ENCODE measurements at regions not wholly inside any gene's neighbourhood (a gene's known extent, or its start where the extent isn't known, plus 50 kb on each side); places are given as distances from the start of the nearest gene placed in this dataset.

DNA sequence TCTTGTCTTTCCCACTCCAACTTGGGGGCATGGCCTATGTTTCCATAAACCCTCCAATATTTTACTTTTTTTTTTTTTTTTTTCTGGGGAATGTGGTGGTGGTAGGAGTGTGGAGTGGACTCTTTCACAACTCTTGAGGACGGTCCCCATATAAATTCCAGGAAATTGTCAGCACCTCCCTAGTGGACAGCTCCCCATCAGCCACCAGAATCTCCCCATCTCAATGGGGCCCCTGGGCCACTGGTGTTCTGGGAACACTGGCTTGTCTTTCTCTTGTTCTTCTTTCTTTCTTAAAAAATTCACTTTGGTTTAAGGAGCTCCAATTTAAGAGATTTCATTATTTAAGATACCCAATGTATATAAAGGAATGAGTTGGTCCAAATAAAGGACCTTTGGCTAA lies 74.1 kb downstream of the ADM start:
- ATAC-seq (ENCODE audit: low FRiP score) = no peak

DNA sequence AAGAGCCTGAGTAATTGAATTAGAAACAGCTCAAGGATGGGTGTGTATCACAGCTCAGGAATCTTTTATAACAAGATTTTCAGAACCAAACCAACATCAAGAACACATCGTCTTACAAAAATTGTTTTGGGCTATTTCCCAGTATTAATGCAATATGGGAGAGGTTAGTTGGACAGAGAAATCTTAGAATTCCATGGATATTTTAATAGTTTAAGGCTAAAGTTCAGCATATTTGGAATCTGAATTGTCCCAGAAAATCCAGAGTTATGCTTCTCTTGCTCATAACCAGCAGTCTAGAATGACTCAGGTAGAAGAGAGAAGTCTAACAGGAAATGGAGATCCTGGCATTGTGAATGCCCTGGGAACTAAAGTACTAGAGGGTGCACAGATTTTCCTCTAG lies 74.6 kb downstream of the ADM start:
- DNase-seq (ENCODE audit: low spot score) = no peak
- TF ChIP-seq, protein P1, sequence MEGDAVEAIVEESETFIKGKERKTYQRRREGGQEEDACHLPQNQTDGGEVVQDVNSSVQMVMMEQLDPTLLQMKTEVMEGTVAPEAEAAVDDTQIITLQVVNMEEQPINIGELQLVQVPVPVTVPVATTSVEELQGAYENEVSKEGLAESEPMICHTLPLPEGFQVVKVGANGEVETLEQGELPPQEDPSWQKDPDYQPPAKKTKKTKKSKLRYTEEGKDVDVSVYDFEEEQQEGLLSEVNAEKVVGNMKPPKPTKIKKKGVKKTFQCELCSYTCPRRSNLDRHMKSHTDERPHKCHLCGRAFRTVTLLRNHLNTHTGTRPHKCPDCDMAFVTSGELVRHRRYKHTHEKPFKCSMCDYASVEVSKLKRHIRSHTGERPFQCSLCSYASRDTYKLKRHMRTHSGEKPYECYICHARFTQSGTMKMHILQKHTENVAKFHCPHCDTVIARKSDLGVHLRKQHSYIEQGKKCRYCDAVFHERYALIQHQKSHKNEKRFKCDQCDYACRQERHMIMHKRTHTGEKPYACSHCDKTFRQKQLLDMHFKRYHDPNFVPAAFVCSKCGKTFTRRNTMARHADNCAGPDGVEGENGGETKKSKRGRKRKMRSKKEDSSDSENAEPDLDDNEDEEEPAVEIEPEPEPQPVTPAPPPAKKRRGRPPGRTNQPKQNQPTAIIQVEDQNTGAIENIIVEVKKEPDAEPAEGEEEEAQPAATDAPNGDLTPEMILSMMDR (IDR thresholded peaks at IDR 0.05) = no peak
- ATAC-seq (ENCODE audit: low FRiP score) = peak; percentile 83

More for the DNA sequence above, 74.1 kb downstream of the ADM start:
- DNase-seq (ENCODE audit: low spot score) = no peak
- TF ChIP-seq, protein P1 (IDR thresholded peaks at IDR 0.05) = no peak

DNA sequence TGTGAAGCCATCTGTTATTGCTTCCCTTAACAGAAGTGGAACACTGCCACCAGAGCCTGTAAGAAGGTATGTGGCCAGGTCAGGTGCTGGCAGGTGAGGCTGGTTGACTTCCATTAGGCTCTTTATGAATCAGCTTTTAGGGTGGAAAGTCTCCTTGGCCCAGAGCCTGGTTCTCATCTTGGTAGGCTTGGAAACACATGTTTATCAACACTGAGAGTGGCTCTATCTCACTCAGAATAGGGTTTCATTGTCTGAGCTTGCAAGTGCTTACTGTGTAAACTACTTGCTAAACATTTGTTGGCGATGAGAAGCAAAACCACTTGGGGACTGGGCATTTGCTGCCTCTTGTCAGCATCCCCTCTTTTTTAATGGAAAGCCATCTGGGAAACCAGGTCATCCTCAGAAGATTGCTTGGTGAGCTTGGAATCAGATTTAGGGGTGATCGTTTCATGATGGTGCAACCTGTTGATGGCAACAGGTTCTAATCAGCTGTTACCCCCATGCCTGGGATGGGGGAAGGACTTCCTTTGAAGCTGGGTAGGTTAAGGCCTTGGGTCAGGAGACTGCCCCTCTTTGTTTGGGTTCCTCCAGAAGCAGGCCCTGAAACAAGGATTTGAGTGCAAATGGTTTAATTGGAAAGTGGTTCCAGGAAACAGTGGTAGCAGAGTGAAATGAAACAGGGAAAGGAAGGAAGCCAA lies 75.0 kb upstream of the AMPD3 start:
- DNase-seq (ENCODE audit: low spot score) = no peak
- ATAC-seq (ENCODE audit: low FRiP score) = peak; percentile 60
- TF ChIP-seq, protein P1 (IDR thresholded peaks at IDR 0.05) = no peak

DNA sequence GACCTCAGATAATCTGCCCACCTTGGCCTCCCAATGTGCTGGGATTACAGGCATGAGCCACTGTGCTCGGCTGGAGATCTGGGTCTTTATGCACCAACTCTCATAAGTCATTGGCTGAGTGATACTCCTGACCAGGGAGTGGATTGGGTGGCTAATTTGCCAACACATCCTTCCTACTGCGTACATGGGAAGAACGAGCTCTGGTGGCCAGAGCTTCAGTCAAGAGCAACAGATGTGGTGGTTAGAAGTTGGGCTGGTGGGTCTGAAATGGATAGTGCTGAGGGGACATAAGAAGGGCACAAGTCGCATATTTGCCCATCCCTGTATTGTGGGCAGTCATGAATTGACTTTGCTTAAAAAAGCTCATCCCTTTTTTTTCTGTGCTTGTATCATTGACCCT lies 74.1 kb upstream of the AMPD3 start:
- TF ChIP-seq, protein P1 (IDR thresholded peaks at IDR 0.05) = no peak
- DNase-seq (ENCODE audit: low spot score) (no peak), ATAC-seq (ENCODE audit: low FRiP score) (no peak)

DNA sequence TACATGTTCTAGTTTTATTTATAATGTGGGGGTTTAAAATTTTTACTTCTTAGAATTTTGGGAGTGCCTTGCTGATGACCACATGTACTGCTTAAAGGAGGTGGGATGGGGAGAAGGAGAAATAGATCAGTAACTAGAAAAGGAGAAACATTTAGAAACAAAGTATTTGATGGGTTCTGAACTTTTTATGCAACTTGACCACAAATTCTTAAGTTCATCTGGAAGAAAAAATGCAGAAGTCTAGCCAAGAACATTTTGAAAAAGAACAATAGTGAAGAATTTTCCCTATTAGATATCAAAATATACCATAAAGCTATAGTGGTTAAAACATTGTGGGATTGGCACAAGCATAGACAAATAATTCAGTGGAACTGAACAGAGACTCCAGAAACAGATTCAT lies 73.3 kb upstream of the AMPD3 start:
- DNase-seq (ENCODE audit: low spot score) = no peak
- ATAC-seq (ENCODE audit: low FRiP score) = no peak
- TF ChIP-seq, protein P1 (IDR thresholded peaks at IDR 0.05) = no peak

DNA sequence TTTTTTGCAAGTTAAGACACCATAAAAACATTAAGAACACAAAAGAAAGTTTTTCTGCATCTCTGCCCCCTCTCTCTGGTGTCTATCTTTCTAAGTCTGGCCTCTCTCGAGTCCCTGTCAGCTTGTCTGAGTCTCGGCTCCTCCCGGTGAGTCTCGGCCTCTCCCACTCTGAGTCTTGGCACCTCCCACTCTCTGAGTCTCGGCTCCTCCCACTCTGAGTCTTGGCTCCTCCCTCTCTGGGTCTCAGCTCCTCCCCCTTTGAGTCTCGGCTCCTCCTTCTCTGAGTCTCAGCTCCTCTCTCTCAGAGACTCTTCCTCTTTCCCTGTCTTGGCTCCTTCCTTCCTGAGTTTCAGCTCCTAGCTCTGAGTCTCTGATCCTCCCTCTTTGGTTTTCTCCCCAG lies 72.5 kb upstream of the AMPD3 start:
- no peak for ATAC-seq (ENCODE audit: low FRiP score)
- DNase-seq (ENCODE audit: low spot score) = no peak
- TF ChIP-seq, protein P1 (IDR thresholded peaks at IDR 0.05) = no peak

DNA sequence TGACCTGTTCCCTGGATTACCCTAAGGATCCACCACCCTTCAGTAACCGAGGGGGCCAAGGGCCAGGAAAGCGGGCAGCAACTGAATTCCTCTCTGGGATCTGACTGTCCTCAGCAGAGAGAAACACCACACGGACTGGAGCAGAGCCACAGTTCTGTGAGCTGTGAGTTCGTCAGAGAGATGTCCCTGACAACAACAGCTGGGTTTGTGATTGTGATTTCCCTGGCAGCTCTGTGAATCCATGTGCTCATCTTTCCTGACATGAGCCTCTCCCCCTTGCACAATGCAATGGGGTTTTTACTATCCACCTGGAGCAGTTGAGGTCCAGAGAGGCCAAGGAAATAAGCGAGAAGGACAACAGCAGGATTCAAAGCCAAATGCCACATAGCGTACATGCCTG lies 69.4 kb upstream of the AMPD3 start:
- TF ChIP-seq, protein P1 (IDR thresholded peaks at IDR 0.05) = no peak
- ATAC-seq (ENCODE audit: low FRiP score) = no peak
- no peak for DNase-seq (ENCODE audit: low spot score)
